GM10248 (cell line): ENCODE measurements at regions not wholly inside any gene's neighbourhood (a gene's known extent, or its start where the extent isn't known, plus 50 kb on each side); places are given as distances from the start of the nearest gene placed in this dataset.

Experiments
- CTCF ChIA-PET: fragments of 300-600 bp; sonication (Branson Sonifier 250); formaldehyde crosslinking; extraction: SDS; loops from one replicate; lab custom pipeline; 2021; ENCODE audit warnings: antibody characterized with exemption; lab: Yijun Ruan, JAX
- POLR2A ChIA-PET: fragments of 350-650 bp; sonication (Branson Sonifier 250); formaldehyde crosslinking; extraction: SDS; loops from one replicate; lab custom pipeline; 2020; ENCODE audit warnings: antibody characterized with exemption; lab: Yijun Ruan, JAX
- DNase-seq: peaks from one replicate; pipeline ENCODE4 v3.0.0; 2012; ENCODE audit errors: extremely low spot score
- TF ChIP-seq, protein P1 (sequence below): IDR thresholded peaks from 2 replicates; pipeline ENCODE4 v1.5.1; 2012; ENCODE audit warnings: mild to moderate bottlenecking, low read depth; ENCODE audit errors: extremely low read depth, missing control alignments, control extremely low read depth

DNA sequence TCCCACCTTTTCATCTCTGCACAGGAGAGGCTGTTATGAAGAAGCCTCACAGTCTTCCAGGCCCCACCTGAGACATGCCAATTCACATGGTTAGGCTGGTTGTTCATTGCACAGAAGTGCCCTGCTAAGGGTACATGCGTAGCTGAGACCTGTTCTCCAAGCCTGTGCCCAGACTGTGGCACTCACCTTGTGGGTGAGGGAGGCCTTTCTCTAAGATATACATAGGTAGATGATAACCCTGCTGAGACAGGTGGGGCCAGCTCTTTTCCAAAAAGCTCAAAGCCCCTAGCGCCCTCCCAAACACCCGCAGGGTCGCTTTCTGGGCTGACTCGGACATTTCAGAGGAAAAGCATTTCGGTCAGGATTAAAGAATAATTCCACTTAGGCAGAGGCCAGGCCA, 53.5 kb upstream of the ZNF507 start:
- ChIA-PET CTCF (interaction anchor here (1.4 kb wide), 1 partner anchor 10 kb away, joined by 4 read pairs; no protein-coding TSS in a partner anchor), POLR2A (no interaction called here)
- DNase-seq = no peak
- TF ChIP-seq, protein P1, sequence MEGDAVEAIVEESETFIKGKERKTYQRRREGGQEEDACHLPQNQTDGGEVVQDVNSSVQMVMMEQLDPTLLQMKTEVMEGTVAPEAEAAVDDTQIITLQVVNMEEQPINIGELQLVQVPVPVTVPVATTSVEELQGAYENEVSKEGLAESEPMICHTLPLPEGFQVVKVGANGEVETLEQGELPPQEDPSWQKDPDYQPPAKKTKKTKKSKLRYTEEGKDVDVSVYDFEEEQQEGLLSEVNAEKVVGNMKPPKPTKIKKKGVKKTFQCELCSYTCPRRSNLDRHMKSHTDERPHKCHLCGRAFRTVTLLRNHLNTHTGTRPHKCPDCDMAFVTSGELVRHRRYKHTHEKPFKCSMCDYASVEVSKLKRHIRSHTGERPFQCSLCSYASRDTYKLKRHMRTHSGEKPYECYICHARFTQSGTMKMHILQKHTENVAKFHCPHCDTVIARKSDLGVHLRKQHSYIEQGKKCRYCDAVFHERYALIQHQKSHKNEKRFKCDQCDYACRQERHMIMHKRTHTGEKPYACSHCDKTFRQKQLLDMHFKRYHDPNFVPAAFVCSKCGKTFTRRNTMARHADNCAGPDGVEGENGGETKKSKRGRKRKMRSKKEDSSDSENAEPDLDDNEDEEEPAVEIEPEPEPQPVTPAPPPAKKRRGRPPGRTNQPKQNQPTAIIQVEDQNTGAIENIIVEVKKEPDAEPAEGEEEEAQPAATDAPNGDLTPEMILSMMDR = no peak

DNA sequence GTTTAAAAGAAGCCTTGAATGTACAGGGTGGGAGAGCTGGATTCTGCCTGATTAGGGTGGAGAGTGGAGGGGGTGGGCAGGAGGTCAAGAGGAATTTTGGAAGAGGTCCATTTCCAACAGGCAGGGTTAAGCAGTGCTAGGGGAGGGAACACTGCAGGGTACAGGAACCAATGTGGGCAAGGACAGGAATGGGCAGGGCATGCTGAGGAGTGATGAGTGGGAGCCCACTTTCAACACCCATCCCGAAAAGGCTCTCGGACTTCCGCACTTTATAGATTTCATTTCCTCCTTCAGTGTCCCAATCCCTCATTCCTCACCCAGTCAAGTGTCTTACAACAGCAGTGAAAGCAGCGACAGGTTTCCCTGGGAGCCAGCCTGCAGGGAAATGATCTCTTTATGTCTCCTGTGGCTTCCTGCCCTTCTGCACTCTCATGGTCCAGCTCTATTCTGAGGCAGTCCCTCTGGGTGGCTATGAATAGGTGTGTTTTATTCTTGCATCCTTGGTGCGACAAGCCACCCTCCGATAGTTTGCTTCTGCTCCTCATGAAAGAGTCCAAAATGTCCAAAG, 50.5 kb upstream of the ZNF507 start:
- POLR2A ChIA-PET = no interaction called here
- TF ChIP-seq, protein P1 = no peak
- CTCF ChIA-PET = interaction anchor here (0.9 kb wide), 1 partner anchor 20 kb away, joined by 4 read pairs; no protein-coding TSS in a partner anchor
- no peak for DNase-seq
